AG10803 (cell line): ENCODE measurements at regions not wholly inside any gene's neighbourhood (a gene's known extent, or its start where the extent isn't known, plus 50 kb on each side); places are given as distances from the start of the nearest gene placed in this dataset.

Experiments
- DNase-seq: peaks from one replicate; pipeline ENCODE4 v3.0.0; 2010; ENCODE audit warnings: low read depth
- H3K4me3 ChIP-seq: 2 replicates; pipeline ENCODE4 v1.5.1; 2011; ENCODE audit warnings: mild to moderate bottlenecking, low read length, control low read depth
- TF ChIP-seq, protein P1 (sequence below): conservative IDR thresholded peaks from 2 replicates; pipeline ENCODE4 v1.5.1; 2011; ENCODE audit warnings: mild to moderate bottlenecking, low read length, control low read depth, inconsistent platforms

DNA sequence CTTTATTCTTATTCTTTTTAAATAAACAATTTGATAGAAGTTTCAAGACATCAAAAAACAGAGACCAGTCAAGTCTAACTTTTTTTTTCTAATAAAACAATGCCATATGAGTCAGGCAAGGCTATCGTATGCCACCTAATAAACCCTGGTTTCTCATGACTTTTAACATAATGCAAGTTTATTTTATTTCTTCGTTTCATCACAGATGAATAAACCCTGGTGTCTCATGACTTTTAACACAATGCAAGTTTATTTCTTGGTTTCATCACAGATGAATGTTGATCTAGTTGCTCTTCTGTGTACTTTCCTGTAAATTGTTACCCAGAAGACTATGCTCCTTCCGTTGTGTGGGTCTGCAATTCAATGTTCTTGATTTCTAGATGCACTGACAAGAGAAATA lies 905.4 kb downstream of the ROBO2 start:
- TF ChIP-seq, protein P1, sequence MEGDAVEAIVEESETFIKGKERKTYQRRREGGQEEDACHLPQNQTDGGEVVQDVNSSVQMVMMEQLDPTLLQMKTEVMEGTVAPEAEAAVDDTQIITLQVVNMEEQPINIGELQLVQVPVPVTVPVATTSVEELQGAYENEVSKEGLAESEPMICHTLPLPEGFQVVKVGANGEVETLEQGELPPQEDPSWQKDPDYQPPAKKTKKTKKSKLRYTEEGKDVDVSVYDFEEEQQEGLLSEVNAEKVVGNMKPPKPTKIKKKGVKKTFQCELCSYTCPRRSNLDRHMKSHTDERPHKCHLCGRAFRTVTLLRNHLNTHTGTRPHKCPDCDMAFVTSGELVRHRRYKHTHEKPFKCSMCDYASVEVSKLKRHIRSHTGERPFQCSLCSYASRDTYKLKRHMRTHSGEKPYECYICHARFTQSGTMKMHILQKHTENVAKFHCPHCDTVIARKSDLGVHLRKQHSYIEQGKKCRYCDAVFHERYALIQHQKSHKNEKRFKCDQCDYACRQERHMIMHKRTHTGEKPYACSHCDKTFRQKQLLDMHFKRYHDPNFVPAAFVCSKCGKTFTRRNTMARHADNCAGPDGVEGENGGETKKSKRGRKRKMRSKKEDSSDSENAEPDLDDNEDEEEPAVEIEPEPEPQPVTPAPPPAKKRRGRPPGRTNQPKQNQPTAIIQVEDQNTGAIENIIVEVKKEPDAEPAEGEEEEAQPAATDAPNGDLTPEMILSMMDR: no peak
- no peak for DNase-seq
- H3K4me3 ChIP-seq: no peak overlapping the region

DNA sequence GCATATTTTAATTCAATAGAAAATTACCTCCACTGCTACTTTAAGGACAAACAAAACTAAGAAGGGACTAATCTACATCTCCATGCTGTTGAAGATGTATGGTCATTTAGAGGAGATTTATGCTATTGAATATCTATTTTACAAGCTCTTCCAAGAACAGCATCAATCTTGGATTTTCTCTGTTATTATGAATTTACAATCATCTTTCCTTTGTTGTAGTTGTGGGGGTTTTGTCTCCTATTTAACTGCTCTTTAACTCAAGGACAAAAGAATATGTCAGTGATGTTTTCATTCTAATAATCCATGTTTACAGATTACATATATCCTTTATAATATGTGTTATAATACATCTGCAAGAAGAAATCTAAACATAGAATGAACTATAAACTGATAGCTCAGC lies 907.8 kb downstream of the ROBO2 start:
- no peak overlapping the region for H3K4me3 ChIP-seq
- TF ChIP-seq, protein P1: no peak
- no peak for DNase-seq

DNA sequence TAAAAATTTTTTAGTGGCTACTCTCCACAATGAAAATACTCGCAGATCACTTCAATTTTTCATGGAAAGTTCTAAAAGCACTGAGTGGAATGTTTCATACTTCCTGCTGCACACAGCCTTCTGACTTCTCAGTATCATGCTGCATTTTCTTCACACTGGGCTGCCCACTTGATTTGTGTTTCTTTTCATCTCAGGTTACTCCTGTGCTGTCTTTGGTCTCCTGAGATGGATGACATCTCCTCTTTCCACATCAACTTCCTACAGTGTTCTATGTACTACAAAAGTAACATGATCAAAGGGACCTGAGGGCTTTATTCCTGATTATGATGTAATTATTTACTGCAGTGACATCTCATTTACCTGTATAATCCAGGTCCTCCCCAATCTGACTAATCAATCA lies 927.7 kb downstream of the ROBO2 start:
- no peak overlapping the region for H3K4me3 ChIP-seq
- no peak for DNase-seq
- TF ChIP-seq, protein P1: no peak

DNA sequence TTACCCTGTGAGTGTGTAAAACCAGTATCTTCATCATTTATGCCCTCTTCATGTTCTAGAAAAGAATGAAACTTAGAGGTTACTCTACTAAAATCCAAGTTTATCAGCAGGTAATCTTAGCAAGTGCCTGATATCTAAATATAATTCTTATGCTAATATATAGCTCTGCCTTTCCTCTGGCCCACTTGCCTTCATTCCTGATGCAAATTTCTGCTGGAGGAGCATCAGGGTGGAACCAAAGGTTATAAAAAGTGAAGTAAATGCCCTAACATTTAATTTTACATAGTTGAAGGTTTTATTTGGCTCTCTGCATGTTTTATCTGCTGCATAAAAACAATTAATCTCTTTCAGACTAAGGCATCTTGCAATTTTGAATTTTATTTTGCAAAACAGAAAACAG lies 936.2 kb downstream of the ROBO2 start:
- TF ChIP-seq, protein P1: no peak

DNA sequence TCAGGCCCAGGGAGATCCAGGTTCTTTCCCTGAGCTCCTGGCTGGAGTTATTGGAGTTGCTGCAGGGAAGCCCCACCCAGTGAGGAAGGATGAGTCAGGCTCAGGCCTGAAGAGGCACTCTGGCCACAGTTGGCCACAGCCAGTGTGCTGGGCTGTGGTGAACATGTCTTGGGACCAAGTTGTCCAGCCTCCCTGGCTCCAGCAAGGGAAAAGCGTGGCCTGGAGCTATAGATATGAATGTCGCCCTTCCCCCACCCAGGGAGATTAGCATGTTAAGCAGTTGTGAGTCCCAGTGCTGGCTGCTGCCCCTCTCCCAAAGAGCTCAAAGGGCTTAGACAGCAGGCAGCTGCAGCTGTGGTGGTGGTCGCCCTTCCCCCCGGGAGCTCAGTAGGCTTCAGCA lies 963.2 kb downstream of the ROBO2 start:
- no peak for DNase-seq
- no peak overlapping the region for H3K4me3 ChIP-seq
- TF ChIP-seq, protein P1: no peak

More for the DNA sequence above, 936.2 kb downstream of the ROBO2 start:
- DNase-seq: no peak
- H3K4me3 ChIP-seq: no peak overlapping the region

DNA sequence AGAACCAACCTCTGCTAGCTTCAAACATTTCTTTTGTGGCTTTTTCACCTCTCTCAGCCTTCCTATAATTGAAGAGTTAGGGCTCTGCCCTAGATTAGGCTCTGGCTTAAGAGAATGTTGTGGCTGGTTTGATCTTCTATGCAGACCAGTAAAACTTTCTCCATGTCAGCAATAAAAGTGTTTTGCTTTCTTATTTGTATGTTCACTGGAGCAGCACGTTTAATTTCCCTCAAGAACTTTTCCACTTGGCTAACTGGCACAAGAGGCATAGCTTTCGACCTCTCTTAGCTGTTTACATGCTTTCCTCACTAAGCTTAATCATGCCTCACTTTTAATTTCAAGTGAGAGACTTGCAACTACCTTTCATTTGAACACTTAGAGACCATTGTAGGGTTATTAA lies 964.7 kb downstream of the ROBO2 start:
- no peak for DNase-seq
- TF ChIP-seq, protein P1: no peak
- H3K4me3 ChIP-seq: no peak overlapping the region

DNA sequence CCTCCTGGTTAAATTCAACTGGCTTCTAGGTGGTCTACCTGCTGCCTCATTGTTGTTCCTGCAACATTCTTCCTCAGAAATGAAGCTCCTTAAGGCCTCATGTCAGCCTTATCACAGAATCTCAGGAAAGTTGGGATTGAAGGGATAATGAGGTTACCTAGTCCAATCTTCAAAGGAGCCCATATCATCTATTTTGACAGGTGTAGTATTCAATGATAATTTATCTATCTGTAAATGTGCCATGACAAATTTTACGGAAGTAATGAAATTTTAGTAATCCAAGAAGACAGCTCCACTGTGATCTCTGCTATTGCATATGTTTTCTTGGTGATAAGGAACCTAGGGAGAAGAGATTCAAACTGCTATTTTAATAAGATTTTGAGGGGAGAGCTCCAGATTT lies 973.8 kb downstream of the ROBO2 start:
- no peak overlapping the region for H3K4me3 ChIP-seq
- TF ChIP-seq, protein P1: no peak

More for the DNA sequence above, 973.8 kb downstream of the ROBO2 start:
- no peak for DNase-seq
